ENCODE measurements at regions not wholly inside any gene's neighbourhood (a gene's known extent, or its start where the extent isn't known, plus 50 kb on each side); places are given as distances from the start of the nearest gene placed in this dataset.

GRCh38 chr10:130817674-130818073 is 493.8 kb downstream of the TCERG1L start:
- TF ChIP-seq, protein P1, sequence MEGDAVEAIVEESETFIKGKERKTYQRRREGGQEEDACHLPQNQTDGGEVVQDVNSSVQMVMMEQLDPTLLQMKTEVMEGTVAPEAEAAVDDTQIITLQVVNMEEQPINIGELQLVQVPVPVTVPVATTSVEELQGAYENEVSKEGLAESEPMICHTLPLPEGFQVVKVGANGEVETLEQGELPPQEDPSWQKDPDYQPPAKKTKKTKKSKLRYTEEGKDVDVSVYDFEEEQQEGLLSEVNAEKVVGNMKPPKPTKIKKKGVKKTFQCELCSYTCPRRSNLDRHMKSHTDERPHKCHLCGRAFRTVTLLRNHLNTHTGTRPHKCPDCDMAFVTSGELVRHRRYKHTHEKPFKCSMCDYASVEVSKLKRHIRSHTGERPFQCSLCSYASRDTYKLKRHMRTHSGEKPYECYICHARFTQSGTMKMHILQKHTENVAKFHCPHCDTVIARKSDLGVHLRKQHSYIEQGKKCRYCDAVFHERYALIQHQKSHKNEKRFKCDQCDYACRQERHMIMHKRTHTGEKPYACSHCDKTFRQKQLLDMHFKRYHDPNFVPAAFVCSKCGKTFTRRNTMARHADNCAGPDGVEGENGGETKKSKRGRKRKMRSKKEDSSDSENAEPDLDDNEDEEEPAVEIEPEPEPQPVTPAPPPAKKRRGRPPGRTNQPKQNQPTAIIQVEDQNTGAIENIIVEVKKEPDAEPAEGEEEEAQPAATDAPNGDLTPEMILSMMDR (conservative IDR thresholded peaks at IDR 0.05; ENCODE audit: low read depth, low read length): no peak
- no peak for TF ChIP-seq POLR2A (IDR thresholded peaks at IDR 0.05; ENCODE audit: low read depth, low read length)
- no peak for TF ChIP-seq RAD21 (IDR thresholded peaks at IDR 0.05; ENCODE audit: low read length)
